ENCODE measurements at regions not wholly inside any gene's neighbourhood (a gene's known extent, or its start where the extent isn't known, plus 50 kb on each side); places are given as distances from the start of the nearest gene placed in this dataset.

DNA sequence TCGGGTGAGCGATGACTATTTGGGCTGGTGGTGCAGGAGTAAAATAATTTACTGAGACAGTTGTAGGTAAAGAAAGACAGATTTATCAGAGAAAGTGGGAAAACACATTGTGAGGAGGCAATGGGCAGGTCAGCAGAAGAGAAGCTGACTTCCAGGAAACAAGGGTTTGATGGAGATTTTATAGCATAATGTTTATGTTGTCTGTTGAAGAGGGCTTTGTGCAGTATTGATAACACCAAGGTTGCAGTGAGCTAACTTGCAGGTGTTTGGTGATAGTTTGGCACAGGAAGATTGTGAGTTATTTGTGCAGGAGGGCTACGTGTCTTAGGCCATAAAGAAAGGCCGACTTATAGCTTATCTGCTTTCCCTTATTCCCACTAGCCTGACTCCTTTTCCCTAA, 72.2 kb downstream of the DHRS2 start:
- TF ChIP-seq YY1 (IDR thresholded peaks at IDR 0.05; ENCODE audit: insufficient read depth, insufficient read length): no peak
- TF ChIP-seq ZNF274 (IDR thresholded peaks at IDR 0.05; ENCODE audit: low read depth, low read length): no peak

All from NT2/D1 (cell line).